OCI-LY7 (cell line): ENCODE measurements at regions not wholly inside any gene's neighbourhood (a gene's known extent, or its start where the extent isn't known, plus 50 kb on each side); places are given as distances from the start of the nearest gene placed in this dataset.

Experiments used
- BruUV-seq: library from RNA; stranded (reverse); fragments of 400-500 nt; replicated peaks from 2 replicates; lab custom pipeline; 2021; lab: Mats Ljungman, UMichigan
- CTCF ChIA-PET: fragments of 300-600 bp; sonication (Branson Sonifier 250); formaldehyde crosslinking; loops from one replicate; lab custom pipeline; 2022; ENCODE audit warnings: antibody characterized with exemption; ENCODE audit not compliant: unreplicated experiment; lab: Charles Lee
- POLR2A ChIA-PET: fragments of 300-600 bp; sonication (Branson Sonifier 250); formaldehyde crosslinking; loops from one replicate; lab custom pipeline; 2022; ENCODE audit warnings: antibody characterized with exemption; lab: Charles Lee
- DNase-seq: peaks from one replicate; pipeline ENCODE4 v3.0.0-alpha.2; 2015; ENCODE audit warnings: low spot score
- H2AFZ ChIP-seq: fragments of 200-600 bp; sonication (generic), shearing (Covaris generic); 2 replicates; pipeline ENCODE4 v1.6.1; 2014; ENCODE audit warnings: mild to moderate bottlenecking, antibody characterized with exemption, low read length, moderate library complexity
- H3K27ac ChIP-seq: fragments of 200-600 bp; sonication (generic); 2 replicates; pipeline ENCODE4 v1.5.1; 2014; ENCODE audit warnings: mixed run types, low read depth, mild to moderate bottlenecking, moderate library complexity, low read length, inconsistent platforms; ENCODE audit not compliant: poor library complexity, severe bottlenecking
- H3K36me3 ChIP-seq: fragments of 200-600 bp; sonication (generic); 2 replicates; pipeline ENCODE4 v1.6.1; 2014; ENCODE audit warnings: mild to moderate bottlenecking, antibody characterized with exemption, low read length, moderate library complexity, mixed read lengths; ENCODE audit not compliant: insufficient read depth
- H3K4me1 ChIP-seq: fragments of 200-600 bp; sonication (generic); 2 replicates; pipeline ENCODE4 v1.5.1; 2014; ENCODE audit warnings: mild to moderate bottlenecking, low read length; ENCODE audit not compliant: insufficient read depth, poor library complexity, severe bottlenecking
- H3K4me2 ChIP-seq: fragments of 200-600 bp; sonication (generic); 2 replicates; pipeline ENCODE4 v1.6.1; 2014; ENCODE audit warnings: mild to moderate bottlenecking, low read length
- H3K4me3 ChIP-seq: fragments of 200-600 bp; sonication (generic); 2 replicates; pipeline ENCODE4 v1.5.1; 2014; ENCODE audit warnings: mild to moderate bottlenecking, low read depth, low read length; ENCODE audit not compliant: poor library complexity, severe bottlenecking
- H3K79me2 ChIP-seq: fragments of 200-600 bp; sonication (generic); 2 replicates; pipeline ENCODE4 v1.6.1; 2016; ENCODE audit warnings: low read depth, mild to moderate bottlenecking, low read length, moderate library complexity, mixed read lengths; ENCODE audit not compliant: insufficient read depth
- H3K9me2 ChIP-seq: fragments of 200-600 bp; sonication (generic); 2 replicates; pipeline ENCODE4 v1.6.1; 2016; ENCODE audit warnings: mild to moderate bottlenecking, low read length, mixed read lengths; ENCODE audit not compliant: insufficient read depth
- H3K9me3 ChIP-seq: fragments of 200-600 bp; sonication (generic); 2 replicates; pipeline ENCODE4 v1.6.1; 2014; ENCODE audit warnings: mild to moderate bottlenecking, mixed run types, low read length, mixed read lengths
- H4K20me1 ChIP-seq: fragments of 200-600 bp; sonication (generic); 2 replicates; pipeline ENCODE4 v1.6.1; 2014; ENCODE audit warnings: mild to moderate bottlenecking, antibody characterized with exemption, low read length, moderate library complexity, mixed read lengths; ENCODE audit not compliant: insufficient read depth
- EZH2phosphoT487 ChIP-seq: fragments of 200-600 bp; sonication (generic); IDR thresholded peaks from 2 replicates; pipeline ENCODE4 v1.6.1; 2018; ENCODE audit warnings: low read depth, borderline replicate concordance, mild to moderate bottlenecking, mixed run types, antibody characterized with exemption, low read length, moderate library complexity, mixed read lengths
- intact Hi-C: fragments of 100-400 bp; cut with micrococcal nuclease; formaldehyde crosslinking; loops from one replicate; pipeline ENCODE4 v1.10.0; 2022; ENCODE audit not compliant: unreplicated experiment
- TF ChIP-seq, protein P1 (sequence below): fragments of 200-600 bp; sonication (generic); conservative IDR thresholded peaks from 2 replicates; pipeline ENCODE4 v1.5.1; 2014; ENCODE audit warnings: mild to moderate bottlenecking, antibody characterized with exemption, low read length, moderate library complexity, mixed read lengths

DNA sequence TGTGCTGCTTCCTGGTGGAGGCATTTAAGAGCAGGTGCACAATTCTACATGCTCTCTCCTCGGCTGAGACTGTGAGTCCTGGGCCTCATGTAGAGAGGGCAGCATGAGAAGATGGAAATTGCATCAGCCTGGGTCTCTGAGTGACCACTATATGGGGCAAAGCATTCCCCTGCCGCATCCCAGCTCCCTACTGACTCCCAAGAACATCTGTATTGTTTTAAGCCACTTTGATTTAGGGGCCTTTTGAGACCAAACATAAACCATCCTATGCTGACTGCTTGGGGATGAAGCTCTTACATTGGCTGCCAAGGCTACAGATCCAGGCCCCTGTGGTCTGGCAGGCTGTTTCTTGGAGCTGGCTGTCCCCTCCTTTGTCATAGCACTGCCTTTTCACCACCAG lies 101.3 kb upstream of the TBX20 start:
- no peak for DNase-seq
- BruUV-seq = no TSS peak
- TF ChIP-seq EZH2phosphoT487 = no peak
- TF ChIP-seq, protein P1, sequence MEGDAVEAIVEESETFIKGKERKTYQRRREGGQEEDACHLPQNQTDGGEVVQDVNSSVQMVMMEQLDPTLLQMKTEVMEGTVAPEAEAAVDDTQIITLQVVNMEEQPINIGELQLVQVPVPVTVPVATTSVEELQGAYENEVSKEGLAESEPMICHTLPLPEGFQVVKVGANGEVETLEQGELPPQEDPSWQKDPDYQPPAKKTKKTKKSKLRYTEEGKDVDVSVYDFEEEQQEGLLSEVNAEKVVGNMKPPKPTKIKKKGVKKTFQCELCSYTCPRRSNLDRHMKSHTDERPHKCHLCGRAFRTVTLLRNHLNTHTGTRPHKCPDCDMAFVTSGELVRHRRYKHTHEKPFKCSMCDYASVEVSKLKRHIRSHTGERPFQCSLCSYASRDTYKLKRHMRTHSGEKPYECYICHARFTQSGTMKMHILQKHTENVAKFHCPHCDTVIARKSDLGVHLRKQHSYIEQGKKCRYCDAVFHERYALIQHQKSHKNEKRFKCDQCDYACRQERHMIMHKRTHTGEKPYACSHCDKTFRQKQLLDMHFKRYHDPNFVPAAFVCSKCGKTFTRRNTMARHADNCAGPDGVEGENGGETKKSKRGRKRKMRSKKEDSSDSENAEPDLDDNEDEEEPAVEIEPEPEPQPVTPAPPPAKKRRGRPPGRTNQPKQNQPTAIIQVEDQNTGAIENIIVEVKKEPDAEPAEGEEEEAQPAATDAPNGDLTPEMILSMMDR = no peak
- ChIA-PET POLR2A (interaction anchor here (0.7 kb wide), 1 partner anchor 23 kb away, joined by 3 read pairs; no protein-coding TSS in a partner anchor), CTCF (no interaction called here)
- Histone ChIP-seq H3K4me3 (no peak overlapping the region), H3K36me3 (no peaks in the 10 kb centered on the region), H4K20me1 (no peaks in the 10 kb centered on the region), H3K4me1 (no peaks in the 10 kb centered on the region), H3K79me2 (no peaks in the 10 kb centered on the region), H2AFZ (no peak overlapping the region), H3K4me2 (no peak overlapping the region), H3K9me2 (no peaks in the 10 kb centered on the region), H3K27ac (no peak overlapping the region), H3K9me3 (no peaks in the 10 kb centered on the region)
- intact Hi-C loops = no loop called here

DNA sequence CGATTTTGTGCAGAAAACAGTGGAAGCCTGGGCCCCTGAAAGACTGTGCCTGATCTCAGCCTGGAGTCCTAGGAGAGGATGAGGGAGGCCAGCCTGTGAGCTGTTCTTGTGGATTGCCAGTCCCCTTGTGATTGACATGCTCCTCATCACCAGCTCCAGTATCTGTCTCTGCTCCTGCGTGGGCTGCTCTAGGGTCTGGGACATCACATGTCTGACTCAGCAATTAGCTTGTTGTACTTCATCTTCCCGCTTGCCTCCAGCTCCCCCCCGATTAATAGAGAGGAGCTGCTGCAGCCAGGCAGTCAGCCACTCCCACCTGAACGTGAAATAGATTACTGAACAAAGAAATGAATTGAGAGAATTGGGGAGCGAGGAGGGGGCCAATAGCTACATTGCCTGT lies 99.6 kb upstream of the TBX20 start:
- TF ChIP-seq, protein P1 = no peak
- no peak for TF ChIP-seq EZH2phosphoT487
- no peaks in the 10 kb centered on the region for H3K36me3 ChIP-seq
- no peak for DNase-seq
- H3K9me3 ChIP-seq = no peaks in the 10 kb centered on the region
- H3K4me2 ChIP-seq = no peak overlapping the region
- CTCF ChIA-PET = no interaction called here
- H4K20me1 ChIP-seq = no peaks in the 10 kb centered on the region
- no peak overlapping the region for H2AFZ ChIP-seq
- no peaks in the 10 kb centered on the region for H3K4me1 ChIP-seq
- H3K79me2 ChIP-seq = no peaks in the 10 kb centered on the region
- no peak overlapping the region for H3K4me3 ChIP-seq
- BruUV-seq = no TSS peak
- no peak overlapping the region for H3K27ac ChIP-seq
- no peaks in the 10 kb centered on the region for H3K9me2 ChIP-seq
- POLR2A ChIA-PET = no interaction called here
- intact Hi-C loops = no loop called here

DNA sequence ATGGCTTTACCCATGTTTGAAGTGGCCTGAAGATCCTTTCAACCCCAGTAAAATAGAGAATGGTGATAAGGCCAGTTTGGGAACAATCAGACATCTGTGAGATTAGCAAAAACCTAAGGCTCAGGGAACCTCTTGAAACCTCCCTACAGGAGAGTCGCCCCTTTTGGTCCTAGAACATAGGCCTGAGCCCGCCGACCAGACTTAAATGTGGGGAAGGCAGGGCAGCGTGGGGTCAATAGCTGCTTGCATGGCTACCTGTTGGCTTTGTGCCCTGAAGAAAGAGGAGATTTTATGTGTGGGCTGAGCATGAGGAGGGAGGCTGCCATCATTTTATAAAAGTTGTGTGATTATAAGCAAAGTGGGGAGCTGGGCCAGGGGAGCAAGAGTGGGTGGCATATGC lies 97.6 kb upstream of the TBX20 start:
- TF ChIP-seq, protein P1 = no peak
- TF ChIP-seq EZH2phosphoT487 = no peak
- Histone ChIP-seq H3K9me3 (no peaks in the 10 kb centered on the region), H3K79me2 (no peaks in the 10 kb centered on the region), H4K20me1 (no peaks in the 10 kb centered on the region), H3K9me2 (no peaks in the 10 kb centered on the region), H2AFZ (no peak overlapping the region), H3K4me3 (no peak overlapping the region), H3K36me3 (no peaks in the 10 kb centered on the region), H3K27ac (no peak overlapping the region), H3K4me1 (no peaks in the 10 kb centered on the region), H3K4me2 (no peak overlapping the region)
- no TSS peak for BruUV-seq
- POLR2A ChIA-PET = no interaction called here
- CTCF ChIA-PET = no interaction called here
- intact Hi-C loops = no loop called here
- no peak for DNase-seq
